ENCODE measurements at regions not wholly inside any gene's neighbourhood (a gene's known extent, or its start where the extent isn't known, plus 50 kb on each side); places are given as distances from the start of the nearest gene placed in this dataset.
"Not testable (repeated sequence)": the region's sequence is repeated elsewhere in the genome, so short reads cannot be mapped to it uniquely, and the experiment has no call there.

- no peak for DNase-seq (ENCODE audit: low spot score)
Observed at GRCh38 chr4:18162453-18162852, 140.9 kb upstream of the LCORL start.

- DNase-seq (ENCODE audit: low spot score): not testable (repeated sequence)
Observed at GRCh38 chr4:18159117-18159912, 137.8 kb upstream of the LCORL start.

- DNase-seq (ENCODE audit: low spot score): no peak
Observed at GRCh38 chr4:18155067-18156041, 133.8 kb upstream of the LCORL start.

- no peak for DNase-seq (ENCODE audit: low spot score)
Observed at GRCh38 chr4:18138076-18138665, 116.6 kb upstream of the LCORL start.

- DNase-seq (ENCODE audit: low spot score): no peak
Observed at GRCh38 chr4:18134111-18134510, 112.6 kb upstream of the LCORL start.

- DNase-seq (ENCODE audit: low spot score): no peak
Observed at GRCh38 chr4:18130256-18130655, 108.7 kb upstream of the LCORL start.

- DNase-seq (ENCODE audit: low spot score): no peak
Observed at GRCh38 chr4:18128241-18128640, 106.7 kb upstream of the LCORL start.

- no peak for DNase-seq (ENCODE audit: low spot score)
Observed at GRCh38 chr4:18127030-18127429, 105.5 kb upstream of the LCORL start.

- no peak for DNase-seq (ENCODE audit: low spot score)
Observed at GRCh38 chr4:18113710-18114331, 92.3 kb upstream of the LCORL start.

- DNase-seq (ENCODE audit: low spot score): no peak
Observed at GRCh38 chr4:18111081-18111480, 89.5 kb upstream of the LCORL start.

- no peak for DNase-seq (ENCODE audit: low spot score)
Observed at GRCh38 chr4:18110099-18110498, 88.5 kb upstream of the LCORL start.

GRCh38 chr4:18109676-18110075 lies 88.1 kb upstream of the LCORL start:
- DNase-seq (ENCODE audit: low spot score): no peak

GRCh38 chr4:18107848-18108528 lies 86.4 kb upstream of the LCORL start:
- not testable (repeated sequence) for DNase-seq (ENCODE audit: low spot score)

GRCh38 chr4:18106620-18107019 lies 85.1 kb upstream of the LCORL start:
- no peak for DNase-seq (ENCODE audit: low spot score)

GRCh38 chr4:18105030-18106011 lies 83.8 kb upstream of the LCORL start:
- no peak for DNase-seq (ENCODE audit: low spot score)

- DNase-seq (ENCODE audit: low spot score): no peak
Observed at GRCh38 chr4:18103876-18104605, 82.5 kb upstream of the LCORL start.

GRCh38 chr4:18100657-18101056 lies 79.1 kb upstream of the LCORL start:
- no peak for DNase-seq (ENCODE audit: low spot score)

GRCh38 chr4:18090447-18090846 lies 68.9 kb upstream of the LCORL start:
- not testable (repeated sequence) for DNase-seq (ENCODE audit: low spot score)

- DNase-seq (ENCODE audit: low spot score): no peak
Observed at GRCh38 chr4:18082236-18082635, 60.7 kb upstream of the LCORL start.

GRCh38 chr4:18081708-18082107 lies 60.2 kb upstream of the LCORL start:
- DNase-seq (ENCODE audit: low spot score): no peak

Measured in CD4-positive, alpha-beta T cell treated with Interleukin-15 for 4 hours (primary cell).